ENCODE measurements at regions not wholly inside any gene's neighbourhood (a gene's known extent, or its start where the extent isn't known, plus 50 kb on each side); places are given as distances from the start of the nearest gene placed in this dataset.

GRCh38 chr13:105972811-105973590 lies 562.5 kb downstream of the EFNB2 start:
- H3K27ac ChIP-seq (ENCODE audit: low read length), result no peak overlapping the region
- no peaks in the 10 kb centered on the region for H3K4me1 ChIP-seq (ENCODE audit: control insufficient read depth in 1 of 2, insufficient read depth in 2 of 2, low read length in 2 of 2)
- no peaks in the 10 kb centered on the region for H3K9me3 ChIP-seq (ENCODE audit: control insufficient read depth in 1 of 2, low read length in 2 of 2)
- no peak overlapping the region for H3K4me3 ChIP-seq (ENCODE audit: low read depth in 1 of 2, low read length in 2 of 2)
- H3K36me3 ChIP-seq (ENCODE audit: control insufficient read depth in 1 of 2, insufficient read depth in 2 of 2, low read length in 2 of 2), result no peaks in the 10 kb centered on the region
- H3K27me3 ChIP-seq (ENCODE audit: low read depth, low read length), result no peaks in the 10 kb centered on the region

GRCh38 chr13:105972306-105972721 lies 563.1 kb downstream of the EFNB2 start:
- no peaks in the 10 kb centered on the region for H3K27me3 ChIP-seq (ENCODE audit: low read depth, low read length)
- no peaks in the 10 kb centered on the region for H3K9me3 ChIP-seq (ENCODE audit: control insufficient read depth in 1 of 2, low read length in 2 of 2)
- H3K4me3 ChIP-seq (ENCODE audit: low read depth in 1 of 2, low read length in 2 of 2), result no peak overlapping the region
- H3K27ac ChIP-seq (ENCODE audit: low read length), result no peak overlapping the region
- H3K4me1 ChIP-seq (ENCODE audit: control insufficient read depth in 1 of 2, insufficient read depth in 2 of 2, low read length in 2 of 2), result no peaks in the 10 kb centered on the region
- no peaks in the 10 kb centered on the region for H3K36me3 ChIP-seq (ENCODE audit: control insufficient read depth in 1 of 2, insufficient read depth in 2 of 2, low read length in 2 of 2)

- H3K36me3 ChIP-seq (ENCODE audit: control insufficient read depth in 1 of 2, insufficient read depth in 2 of 2, low read length in 2 of 2), result no peaks in the 10 kb centered on the region
- H3K27me3 ChIP-seq (ENCODE audit: low read depth, low read length), result no peaks in the 10 kb centered on the region
- no peak overlapping the region for H3K4me3 ChIP-seq (ENCODE audit: low read depth in 1 of 2, low read length in 2 of 2)
- H3K9me3 ChIP-seq (ENCODE audit: control insufficient read depth in 1 of 2, low read length in 2 of 2), result no peaks in the 10 kb centered on the region
- no peak overlapping the region for H3K27ac ChIP-seq (ENCODE audit: low read length)
- H3K4me1 ChIP-seq (ENCODE audit: control insufficient read depth in 1 of 2, insufficient read depth in 2 of 2, low read length in 2 of 2), result no peaks in the 10 kb centered on the region
These were observed 563.7 kb downstream of the EFNB2 start for GRCh38 chr13:105971738-105972137.

GRCh38 chr13:105971312-105971711 lies 564.1 kb downstream of the EFNB2 start:
- no peak overlapping the region for H3K4me3 ChIP-seq (ENCODE audit: low read depth in 1 of 2, low read length in 2 of 2)
- H3K4me1 ChIP-seq (ENCODE audit: control insufficient read depth in 1 of 2, insufficient read depth in 2 of 2, low read length in 2 of 2), result no peaks in the 10 kb centered on the region
- no peaks in the 10 kb centered on the region for H3K36me3 ChIP-seq (ENCODE audit: control insufficient read depth in 1 of 2, insufficient read depth in 2 of 2, low read length in 2 of 2)
- H3K27ac ChIP-seq (ENCODE audit: low read length), result no peak overlapping the region
- no peaks in the 10 kb centered on the region for H3K27me3 ChIP-seq (ENCODE audit: low read depth, low read length)
- H3K9me3 ChIP-seq (ENCODE audit: control insufficient read depth in 1 of 2, low read length in 2 of 2), result no peaks in the 10 kb centered on the region

- H3K36me3 ChIP-seq (ENCODE audit: control insufficient read depth in 1 of 2, insufficient read depth in 2 of 2, low read length in 2 of 2), result no peaks in the 10 kb centered on the region
- no peaks in the 10 kb centered on the region for H3K9me3 ChIP-seq (ENCODE audit: control insufficient read depth in 1 of 2, low read length in 2 of 2)
- no peak overlapping the region for H3K4me3 ChIP-seq (ENCODE audit: low read depth in 1 of 2, low read length in 2 of 2)
- no peaks in the 10 kb centered on the region for H3K4me1 ChIP-seq (ENCODE audit: control insufficient read depth in 1 of 2, insufficient read depth in 2 of 2, low read length in 2 of 2)
- H3K27ac ChIP-seq (ENCODE audit: low read length), result no peak overlapping the region
- H3K27me3 ChIP-seq (ENCODE audit: low read depth, low read length), result no peaks in the 10 kb centered on the region
These were observed 565.7 kb downstream of the EFNB2 start for GRCh38 chr13:105969761-105970160.

GRCh38 chr13:105965910-105966309 lies 569.6 kb downstream of the EFNB2 start:
- Histone ChIP-seq H3K36me3 (ENCODE audit: control insufficient read depth in 1 of 2, insufficient read depth in 2 of 2, low read length in 2 of 2) (no peaks in the 10 kb centered on the region), H3K27me3 (ENCODE audit: low read depth, low read length) (no peaks in the 10 kb centered on the region), H3K27ac (ENCODE audit: low read length) (no peak overlapping the region), H3K9me3 (ENCODE audit: control insufficient read depth in 1 of 2, low read length in 2 of 2) (no peaks in the 10 kb centered on the region), H3K4me1 (ENCODE audit: control insufficient read depth in 1 of 2, insufficient read depth in 2 of 2, low read length in 2 of 2) (no peaks in the 10 kb centered on the region), H3K4me3 (ENCODE audit: low read depth in 1 of 2, low read length in 2 of 2) (no peak overlapping the region)

GRCh38 chr13:105962080-105962479 lies 573.4 kb downstream of the EFNB2 start:
- Histone ChIP-seq H3K27me3 (ENCODE audit: low read depth, low read length) (no peaks in the 10 kb centered on the region), H3K4me1 (ENCODE audit: control insufficient read depth in 1 of 2, insufficient read depth in 2 of 2, low read length in 2 of 2) (no peaks in the 10 kb centered on the region)

GRCh38 chr13:105961438-105961837 lies 574.0 kb downstream of the EFNB2 start:
- no peaks in the 10 kb centered on the region for H3K27me3 ChIP-seq (ENCODE audit: low read depth, low read length)
- no peaks in the 10 kb centered on the region for H3K4me1 ChIP-seq (ENCODE audit: control insufficient read depth in 1 of 2, insufficient read depth in 2 of 2, low read length in 2 of 2)
- no peak overlapping the region for H3K4me3 ChIP-seq (ENCODE audit: low read depth in 1 of 2, low read length in 2 of 2)
- H3K9me3 ChIP-seq (ENCODE audit: control insufficient read depth in 1 of 2, low read length in 2 of 2), result no peaks in the 10 kb centered on the region
- no peaks in the 10 kb centered on the region for H3K36me3 ChIP-seq (ENCODE audit: control insufficient read depth in 1 of 2, insufficient read depth in 2 of 2, low read length in 2 of 2)
- no peak overlapping the region for H3K27ac ChIP-seq (ENCODE audit: low read length)

More at GRCh38 chr13:105962080-105962479, 573.4 kb downstream of the EFNB2 start:
- H3K9me3 ChIP-seq (ENCODE audit: control insufficient read depth in 1 of 2, low read length in 2 of 2), result no peaks in the 10 kb centered on the region
- no peak overlapping the region for H3K27ac ChIP-seq (ENCODE audit: low read length)
- no peaks in the 10 kb centered on the region for H3K36me3 ChIP-seq (ENCODE audit: control insufficient read depth in 1 of 2, insufficient read depth in 2 of 2, low read length in 2 of 2)
- no peak overlapping the region for H3K4me3 ChIP-seq (ENCODE audit: low read depth in 1 of 2, low read length in 2 of 2)

- H3K27ac ChIP-seq (ENCODE audit: low read length), result no peak overlapping the region
- H3K9me3 ChIP-seq (ENCODE audit: control insufficient read depth in 1 of 2, low read length in 2 of 2), result no peaks in the 10 kb centered on the region
- H3K4me1 ChIP-seq (ENCODE audit: control insufficient read depth in 1 of 2, insufficient read depth in 2 of 2, low read length in 2 of 2), result no peaks in the 10 kb centered on the region
- no peaks in the 10 kb centered on the region for H3K27me3 ChIP-seq (ENCODE audit: low read depth, low read length)
- H3K36me3 ChIP-seq (ENCODE audit: control insufficient read depth in 1 of 2, insufficient read depth in 2 of 2, low read length in 2 of 2), result no peaks in the 10 kb centered on the region
- no peak overlapping the region for H3K4me3 ChIP-seq (ENCODE audit: low read depth in 1 of 2, low read length in 2 of 2)
These were observed 575.1 kb downstream of the EFNB2 start for GRCh38 chr13:105960326-105960725.

- H3K4me3 ChIP-seq (ENCODE audit: low read depth in 1 of 2, low read length in 2 of 2), result no peak overlapping the region
- H3K9me3 ChIP-seq (ENCODE audit: control insufficient read depth in 1 of 2, low read length in 2 of 2), result no peaks in the 10 kb centered on the region
- H3K27ac ChIP-seq (ENCODE audit: low read length), result no peak overlapping the region
- H3K36me3 ChIP-seq (ENCODE audit: control insufficient read depth in 1 of 2, insufficient read depth in 2 of 2, low read length in 2 of 2), result no peaks in the 10 kb centered on the region
- no peaks in the 10 kb centered on the region for H3K4me1 ChIP-seq (ENCODE audit: control insufficient read depth in 1 of 2, insufficient read depth in 2 of 2, low read length in 2 of 2)
- no peaks in the 10 kb centered on the region for H3K27me3 ChIP-seq (ENCODE audit: low read depth, low read length)
These were observed 575.6 kb downstream of the EFNB2 start for GRCh38 chr13:105959876-105960275.

- no peaks in the 10 kb centered on the region for H3K27me3 ChIP-seq (ENCODE audit: low read depth, low read length)
- no peaks in the 10 kb centered on the region for H3K4me1 ChIP-seq (ENCODE audit: control insufficient read depth in 1 of 2, insufficient read depth in 2 of 2, low read length in 2 of 2)
- no peak overlapping the region for H3K4me3 ChIP-seq (ENCODE audit: low read depth in 1 of 2, low read length in 2 of 2)
- no peak overlapping the region for H3K27ac ChIP-seq (ENCODE audit: low read length)
- H3K36me3 ChIP-seq (ENCODE audit: control insufficient read depth in 1 of 2, insufficient read depth in 2 of 2, low read length in 2 of 2), result no peaks in the 10 kb centered on the region
- no peaks in the 10 kb centered on the region for H3K9me3 ChIP-seq (ENCODE audit: control insufficient read depth in 1 of 2, low read length in 2 of 2)
These were observed 577.6 kb downstream of the EFNB2 start for GRCh38 chr13:105957769-105958438.
